GM19324 (cell line): ENCODE measurements at regions not wholly inside any gene's neighbourhood (a gene's known extent, or its start where the extent isn't known, plus 50 kb on each side); places are given as distances from the start of the nearest gene placed in this dataset.

Experiments used
- ATAC-seq: cut with Tn5 transposase; IDR thresholded peaks from one replicate; pipeline ENCODE4 v1.9.1; 2021; ENCODE audit warnings: mild to moderate bottlenecking, moderate library complexity; ENCODE audit not compliant: unreplicated experiment, low FRiP score

DNA sequence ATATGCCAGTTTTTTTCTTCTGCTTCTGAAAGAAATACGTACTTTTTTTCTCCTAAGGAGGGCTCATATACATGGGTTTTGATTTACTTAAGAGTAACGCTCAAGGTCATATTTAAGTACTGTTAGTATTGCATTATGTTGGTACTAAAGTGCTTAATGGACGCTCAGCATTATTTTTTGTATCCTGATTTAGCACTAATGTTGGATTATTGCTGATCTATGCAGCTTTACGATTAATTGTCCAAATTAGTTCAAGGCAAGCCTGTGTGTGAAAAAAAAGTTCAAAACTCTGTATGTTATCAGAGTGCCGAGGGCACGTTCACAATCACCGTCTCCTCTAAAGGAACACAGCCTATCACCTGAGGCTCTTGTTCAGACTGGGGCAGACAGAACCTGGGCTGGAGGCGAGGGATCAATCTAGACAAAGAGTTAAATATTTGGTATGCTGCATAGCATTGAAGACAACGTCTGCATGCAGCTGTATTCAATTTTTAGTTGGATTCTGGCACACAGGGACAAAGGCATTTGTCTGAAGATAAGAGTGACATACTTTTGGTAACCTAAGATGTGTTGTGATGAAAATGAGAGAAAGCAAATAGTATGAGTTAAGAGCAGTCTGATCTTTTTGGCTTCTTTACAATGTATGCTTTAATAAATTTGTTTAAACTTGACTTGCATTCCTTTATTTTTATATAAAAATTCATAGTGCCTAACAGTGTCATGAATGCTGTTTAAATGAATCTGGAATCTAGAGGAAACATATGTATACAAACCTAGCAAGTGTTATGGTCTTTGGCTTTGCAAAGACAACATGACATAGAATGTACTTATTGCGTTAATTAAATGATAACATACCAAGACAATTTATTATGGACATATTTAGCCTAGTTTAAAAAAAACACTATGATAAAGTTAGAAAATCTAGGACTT lies 341.2 kb downstream of the SAMD5 start:
- no peak for ATAC-seq

DNA sequence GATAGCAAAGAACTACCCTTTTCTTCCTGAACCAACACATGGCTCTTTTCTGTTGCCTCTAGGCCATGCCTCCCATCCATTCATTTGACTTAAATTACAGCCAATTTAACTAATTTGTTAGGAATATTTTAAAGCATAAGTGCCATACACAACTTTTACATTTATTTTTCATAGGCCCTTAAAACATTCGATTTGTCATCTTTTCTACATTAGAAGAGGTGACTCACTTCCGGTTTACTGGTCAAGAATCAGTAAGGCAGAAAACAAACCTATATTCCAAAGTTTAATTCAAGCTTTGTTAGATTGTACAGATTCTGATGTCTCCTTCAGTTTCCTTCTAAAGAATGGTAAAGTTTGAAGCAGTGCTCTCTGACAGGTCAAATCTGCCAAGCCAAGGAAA lies 344.3 kb downstream of the SAMD5 start:
- ATAC-seq: no peak

DNA sequence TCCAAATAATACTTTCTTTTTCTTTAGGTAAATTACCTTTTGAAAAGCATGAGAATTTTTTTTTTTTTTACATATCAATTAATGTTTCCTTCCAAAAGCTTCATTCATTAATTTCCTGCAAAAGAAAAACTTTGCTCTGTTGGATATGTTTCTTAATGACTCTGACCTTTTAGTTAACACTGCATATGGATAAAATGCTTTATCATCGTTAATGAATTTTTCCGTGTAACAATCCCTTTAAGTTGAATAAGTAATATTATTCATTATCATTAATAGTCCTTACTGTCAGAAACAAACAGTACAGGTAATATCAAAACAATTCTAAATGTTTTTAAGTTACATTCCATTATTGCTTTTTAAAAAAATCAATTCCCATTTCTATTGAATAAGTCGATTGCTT lies 345.1 kb downstream of the SAMD5 start:
- ATAC-seq: no peak

DNA sequence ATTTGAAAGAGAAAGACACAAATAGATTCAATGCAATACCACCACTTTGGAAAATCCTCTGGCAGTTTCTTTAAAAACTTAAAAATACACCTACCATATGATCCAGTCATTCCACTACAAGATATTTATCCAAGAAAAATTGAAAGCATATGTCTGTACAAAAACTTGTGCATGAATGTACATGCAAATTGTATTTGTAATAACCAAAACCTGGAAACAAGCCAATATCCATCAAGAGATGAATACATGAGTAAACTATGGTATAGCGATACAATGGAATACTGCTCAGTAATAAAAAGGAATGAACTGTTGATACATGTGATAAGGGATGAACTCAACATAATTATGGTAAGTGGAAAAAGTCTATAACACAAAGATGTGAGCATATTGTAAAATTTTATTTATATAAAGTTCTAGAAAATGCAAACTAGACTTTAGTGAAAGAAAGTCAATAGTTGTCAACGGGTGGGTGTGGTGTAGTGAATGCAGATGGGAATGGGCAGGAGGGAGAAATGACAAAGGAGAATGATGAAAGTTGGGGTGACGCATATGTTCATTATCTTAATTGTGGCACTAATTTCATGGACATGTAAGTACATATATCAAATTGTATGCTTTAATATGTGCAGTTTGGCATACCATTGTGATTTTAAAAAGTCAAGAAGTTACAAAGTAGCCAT lies 347.5 kb downstream of the SAMD5 start:
- no peak for ATAC-seq

DNA sequence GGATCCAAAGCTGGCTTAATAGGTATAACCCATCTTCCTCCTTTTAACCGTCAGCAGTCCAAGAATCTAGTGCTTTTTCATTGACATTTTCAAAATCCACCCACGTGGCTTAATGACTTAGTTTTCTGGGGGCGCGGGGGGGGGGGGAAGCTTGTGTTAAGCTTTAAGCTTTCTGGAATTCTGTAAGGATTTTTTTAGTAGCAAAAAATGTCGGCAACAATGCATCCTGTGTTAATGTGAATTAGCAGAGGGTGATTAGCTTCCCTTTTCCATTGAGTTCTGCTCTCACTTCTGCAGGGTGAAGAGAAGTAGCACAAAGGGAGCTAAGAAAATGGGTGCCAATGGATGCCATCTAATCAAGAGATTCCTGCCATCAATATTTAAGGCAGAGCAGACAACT lies 348.2 kb downstream of the SAMD5 start:
- ATAC-seq: no peak

DNA sequence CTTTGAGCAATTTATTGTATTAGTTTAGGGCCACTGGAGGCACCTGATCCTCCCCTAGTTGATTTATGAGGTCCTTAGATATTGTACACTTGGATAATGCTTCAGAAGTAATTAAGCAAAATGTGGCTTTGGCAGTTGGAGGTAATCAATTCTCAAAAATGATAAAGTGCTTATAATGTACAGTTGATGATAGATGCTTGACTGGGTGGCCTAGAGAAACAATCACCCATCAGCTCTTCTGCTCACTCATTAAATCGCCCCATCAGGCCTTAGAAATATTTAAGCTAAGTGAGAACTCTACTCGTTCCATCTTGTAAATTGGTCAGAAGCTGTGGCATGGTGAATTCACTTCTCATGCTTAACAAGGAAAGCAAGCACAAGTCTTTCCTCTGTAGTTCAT lies 349.9 kb downstream of the SAMD5 start:
- ATAC-seq: no peak

DNA sequence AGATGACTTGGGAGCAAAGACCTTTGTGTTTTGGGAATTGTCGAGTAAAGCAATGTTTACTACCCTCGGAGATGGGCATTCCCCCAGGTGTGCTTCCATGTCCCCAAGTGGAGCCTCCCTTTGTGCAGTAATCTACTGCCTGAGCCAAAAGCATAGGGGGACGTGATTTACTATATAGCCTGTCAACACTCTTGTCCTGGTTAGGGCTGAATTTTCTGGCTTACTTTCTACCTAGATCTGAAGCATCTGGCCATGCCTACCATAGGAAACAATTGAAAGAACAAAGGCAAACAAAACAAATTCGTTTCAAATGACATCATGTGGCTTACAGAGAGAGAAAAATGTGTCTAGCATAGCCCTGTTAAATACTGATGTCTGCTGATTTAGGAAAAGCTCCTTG lies 350.6 kb downstream of the SAMD5 start:
- no peak for ATAC-seq

DNA sequence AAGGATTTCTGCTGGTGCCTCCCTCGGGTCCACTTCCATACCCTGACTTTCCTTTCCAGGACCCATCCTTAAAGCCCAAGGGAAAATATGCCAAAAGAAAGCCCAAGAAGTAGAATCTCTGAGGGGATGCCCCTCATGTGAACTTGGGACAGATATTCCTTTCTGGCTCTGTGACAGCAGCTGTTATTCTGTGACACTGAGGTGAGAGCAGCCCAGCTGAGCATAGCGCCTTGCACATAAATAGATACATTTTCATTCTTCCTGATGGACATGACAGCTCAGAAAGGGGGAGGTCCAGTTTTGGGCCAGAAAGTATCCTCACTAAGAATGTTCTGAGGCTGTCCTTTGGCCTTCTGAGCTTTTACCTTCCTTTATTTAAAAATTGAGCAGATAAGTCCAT lies 353.2 kb downstream of the SAMD5 start:
- no peak for ATAC-seq

DNA sequence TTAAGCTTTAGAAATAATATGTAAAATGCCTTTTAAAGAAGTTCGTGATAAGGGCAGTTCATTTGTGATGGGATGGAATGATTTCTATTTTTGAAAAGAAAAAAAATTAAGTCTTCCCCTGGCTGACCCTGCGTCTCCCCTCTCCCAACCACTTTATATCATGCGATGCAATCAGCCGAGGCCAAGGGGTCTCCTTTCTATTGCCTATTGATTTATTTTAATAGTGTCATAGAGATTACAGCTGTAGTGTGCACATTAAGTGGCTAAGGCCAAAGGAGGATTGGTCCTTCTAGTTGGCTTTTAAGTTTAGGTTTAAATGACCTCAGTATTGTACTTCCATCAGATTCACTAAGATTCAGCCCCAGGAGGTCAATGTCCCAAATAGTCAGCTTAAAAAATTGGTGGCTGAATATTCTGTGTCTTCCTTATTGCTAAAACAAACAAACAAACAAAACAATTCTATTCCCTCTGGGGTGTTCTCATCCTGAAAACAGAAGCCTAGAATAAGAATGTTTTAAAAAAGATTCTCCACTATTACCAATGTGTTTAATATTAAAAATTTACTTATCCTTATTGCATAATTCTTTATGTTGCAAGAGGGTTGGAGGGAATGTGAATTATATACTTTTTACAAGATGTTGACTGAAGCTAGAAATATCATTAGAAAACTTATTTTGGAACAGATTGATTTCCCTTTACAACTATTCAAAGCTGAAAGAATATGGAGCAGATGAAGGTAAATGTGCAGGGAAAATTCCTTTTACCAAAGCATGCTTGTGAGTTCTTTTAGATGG lies 359.1 kb downstream of the SAMD5 start:
- ATAC-seq: no peak

DNA sequence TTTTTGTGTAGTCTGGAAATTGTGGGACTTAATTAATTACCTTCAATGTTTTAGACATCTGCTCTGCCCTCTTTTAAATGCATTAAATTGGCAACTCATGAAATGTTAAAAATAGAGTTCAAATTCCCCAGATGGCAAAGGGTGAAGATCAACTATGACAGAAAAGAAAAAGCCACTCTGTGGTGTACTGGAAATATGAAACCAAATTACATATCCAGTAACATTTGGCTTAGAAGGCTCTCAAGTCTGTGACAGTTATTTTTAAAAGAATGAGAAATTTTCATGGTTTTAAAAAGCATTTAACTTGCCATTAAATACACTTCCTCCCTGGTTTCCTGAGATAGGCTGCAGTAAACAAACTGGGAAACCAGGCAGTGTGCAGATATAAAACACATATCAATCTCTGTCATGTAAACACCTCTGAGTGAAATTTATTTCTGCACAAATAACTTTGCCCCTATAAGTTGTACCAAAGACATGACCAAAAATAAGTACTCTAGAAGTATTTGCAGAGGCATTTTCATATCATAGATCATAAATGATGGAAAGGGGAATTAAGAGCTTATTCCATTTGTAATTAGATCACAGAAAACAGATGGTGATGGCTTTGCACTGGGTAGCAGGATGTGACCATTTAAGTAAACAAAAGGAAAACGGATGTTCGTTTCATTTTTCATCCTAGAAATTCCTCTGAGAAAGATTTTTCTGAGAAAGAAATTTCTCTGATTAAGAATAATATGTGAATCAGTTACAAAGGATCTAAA lies 360.1 kb downstream of the SAMD5 start:
- no peak for ATAC-seq

DNA sequence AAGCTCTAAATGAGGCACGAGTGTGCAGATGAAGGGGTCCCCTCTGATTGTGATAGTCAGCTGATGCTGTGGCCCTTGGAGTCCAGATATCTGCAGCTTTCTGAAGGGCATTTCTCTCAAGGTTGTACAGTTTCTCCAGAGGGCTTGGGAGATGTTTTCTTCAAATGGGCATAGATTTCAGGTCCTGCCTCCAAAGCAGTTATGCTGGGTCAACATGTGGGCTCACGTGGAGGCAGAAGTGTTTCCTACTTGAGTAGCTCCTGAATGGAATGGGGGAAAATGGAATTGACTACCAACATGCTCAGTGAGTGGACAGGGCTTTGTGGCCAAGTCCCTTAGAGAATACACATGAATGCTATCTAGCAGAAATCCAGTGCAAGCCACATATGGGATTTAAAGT lies 360.7 kb downstream of the SAMD5 start:
- ATAC-seq: no peak

DNA sequence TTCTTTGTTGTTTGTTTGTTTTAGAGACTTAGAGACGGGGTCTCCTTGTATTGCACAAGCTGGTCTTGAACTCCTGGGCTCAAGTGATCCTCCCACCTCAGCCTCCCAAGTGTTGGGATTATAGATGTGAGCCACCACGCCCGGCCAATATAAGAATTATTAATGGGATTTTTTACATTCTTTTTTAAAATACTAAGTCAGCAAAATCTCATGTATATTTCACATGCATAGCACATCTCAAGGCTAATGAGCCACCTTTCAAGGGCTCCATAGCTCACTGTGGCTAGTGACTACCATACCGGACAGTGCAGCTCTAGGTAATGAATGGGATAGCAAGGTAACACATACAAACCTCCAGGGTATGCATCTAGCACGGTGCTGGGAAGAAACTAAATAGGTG lies 361.4 kb downstream of the SAMD5 start:
- no peak for ATAC-seq

DNA sequence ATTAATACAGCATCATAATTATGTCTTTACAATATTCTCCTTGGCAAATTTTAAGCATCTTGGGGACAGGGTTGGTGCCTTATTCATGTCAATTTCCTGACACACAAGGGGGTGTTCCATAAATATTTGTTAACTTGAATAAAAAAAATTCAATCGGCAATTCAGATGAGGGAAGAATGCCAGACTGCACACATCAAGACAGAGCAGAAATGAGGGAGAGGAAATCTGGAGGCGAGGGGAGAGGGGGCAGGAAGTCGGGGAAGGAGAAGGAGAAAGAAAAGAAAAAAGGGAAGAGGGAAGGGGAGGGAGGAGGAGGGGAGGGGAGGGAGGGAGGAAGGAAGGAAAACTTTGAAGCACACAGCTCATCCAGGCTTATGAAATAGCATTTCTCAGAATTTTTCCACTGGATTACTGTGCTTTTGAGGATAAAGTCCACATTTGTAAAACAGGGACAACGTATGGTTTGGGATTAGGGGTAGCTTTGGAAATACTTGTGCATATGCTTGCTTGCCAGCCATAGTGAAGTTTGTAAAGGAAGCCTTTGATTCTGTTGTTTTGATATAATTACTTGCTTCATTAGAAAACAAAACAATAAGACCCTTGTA lies 362.1 kb downstream of the SAMD5 start:
- ATAC-seq: no peak

DNA sequence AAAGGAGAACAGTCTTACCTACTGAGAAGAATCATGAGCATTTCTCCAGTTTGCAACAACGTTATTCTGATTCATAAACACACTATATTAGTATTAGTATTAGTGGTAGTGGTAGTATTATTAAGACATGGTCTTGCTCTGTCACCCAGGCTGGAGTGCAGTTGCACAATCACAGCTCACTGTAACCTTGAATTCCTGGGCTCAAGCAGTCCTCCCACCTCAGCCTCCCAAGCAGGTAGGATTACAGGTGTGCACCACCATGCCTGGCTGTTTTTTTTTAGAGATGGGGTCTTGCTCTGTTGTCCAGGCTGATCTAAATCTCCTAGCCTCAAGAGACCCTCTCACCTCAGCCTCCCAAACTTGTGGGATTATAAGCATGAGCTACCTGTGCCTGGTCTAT lies 363.5 kb downstream of the SAMD5 start:
- ATAC-seq: no peak

DNA sequence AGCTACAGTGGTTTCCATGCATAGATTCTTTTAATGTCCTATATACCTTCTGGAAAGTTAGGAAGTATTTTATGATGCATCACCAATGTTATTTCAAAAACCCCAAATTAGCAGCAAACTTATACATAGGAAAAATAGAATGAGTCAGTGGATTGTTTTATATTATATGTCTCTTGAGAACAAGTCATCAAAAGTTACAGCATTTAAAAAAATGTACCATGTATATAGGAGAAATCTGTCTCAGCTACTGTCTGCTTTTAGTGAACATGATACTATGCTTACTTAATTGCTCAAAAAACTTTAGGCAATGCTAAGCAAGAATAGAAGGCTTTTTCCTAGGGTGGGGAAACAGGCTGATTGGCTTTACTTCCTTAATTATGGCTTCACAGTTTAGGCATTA lies 365.3 kb downstream of the SAMD5 start:
- no peak for ATAC-seq

DNA sequence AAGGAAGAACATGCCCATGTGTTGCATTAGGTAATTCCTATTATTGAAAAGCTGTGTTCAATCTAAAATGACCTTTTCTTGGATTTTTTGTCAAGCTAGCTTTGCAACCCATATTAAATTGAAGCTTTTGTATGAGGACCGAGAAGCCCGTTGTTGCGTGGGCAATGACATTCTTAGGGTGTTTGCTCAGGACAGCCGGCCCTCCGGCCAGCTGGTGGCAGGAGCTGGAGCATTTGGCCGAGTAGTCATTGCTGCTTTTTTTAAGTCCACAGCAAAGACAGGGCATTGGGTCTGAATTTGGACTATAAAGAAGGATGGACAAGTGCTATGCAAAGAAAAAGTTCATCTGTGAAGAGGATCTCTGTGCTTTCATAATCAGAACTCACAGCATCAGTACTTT lies 365.8 kb downstream of the SAMD5 start:
- no peak for ATAC-seq

DNA sequence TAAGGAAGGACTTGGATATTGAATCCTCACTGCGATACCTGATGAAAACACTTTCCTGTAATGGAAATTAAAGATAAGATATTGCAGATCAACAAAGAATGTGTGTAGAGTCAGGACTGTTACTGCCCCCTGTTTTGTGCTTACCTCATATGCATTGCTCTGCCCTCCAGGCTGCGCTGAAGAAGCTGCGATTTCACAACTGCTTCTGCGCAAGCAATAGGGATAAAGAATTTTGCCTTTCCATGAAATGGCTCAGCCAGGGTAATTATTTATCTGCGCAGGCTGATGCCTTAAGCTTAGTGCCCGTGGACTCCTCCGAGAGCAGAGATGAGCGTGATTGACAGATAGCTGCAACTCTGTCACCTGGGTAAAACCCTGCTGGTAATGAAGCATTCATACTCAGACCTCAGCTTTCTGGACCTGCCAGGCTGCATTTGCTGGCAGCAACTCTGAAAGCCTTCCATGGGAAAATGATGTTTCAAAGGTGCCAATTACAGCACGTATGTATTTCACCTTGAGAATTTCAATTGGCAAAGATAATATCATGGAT lies 370.6 kb downstream of the SAMD5 start:
- ATAC-seq: no peak

DNA sequence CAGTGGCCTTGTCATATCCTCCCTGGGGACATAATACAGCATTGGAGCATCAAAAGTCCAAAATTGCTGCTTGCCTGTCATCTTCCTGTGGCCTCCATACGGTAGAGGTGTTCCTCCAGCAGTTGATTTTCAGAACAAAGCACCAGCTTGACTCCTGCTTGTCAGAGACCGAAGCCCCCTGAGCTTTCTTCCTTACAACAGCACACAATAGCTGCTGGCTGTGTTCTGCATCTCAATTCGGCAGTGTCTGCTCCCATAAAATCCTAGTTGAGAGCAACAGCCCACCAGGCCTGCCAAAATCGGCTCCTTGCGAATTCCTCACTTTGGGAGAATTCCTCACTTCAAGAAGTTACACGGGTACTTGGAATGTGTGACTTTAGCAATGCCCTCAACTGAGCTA lies 372.9 kb downstream of the SAMD5 start:
- ATAC-seq: no peak

DNA sequence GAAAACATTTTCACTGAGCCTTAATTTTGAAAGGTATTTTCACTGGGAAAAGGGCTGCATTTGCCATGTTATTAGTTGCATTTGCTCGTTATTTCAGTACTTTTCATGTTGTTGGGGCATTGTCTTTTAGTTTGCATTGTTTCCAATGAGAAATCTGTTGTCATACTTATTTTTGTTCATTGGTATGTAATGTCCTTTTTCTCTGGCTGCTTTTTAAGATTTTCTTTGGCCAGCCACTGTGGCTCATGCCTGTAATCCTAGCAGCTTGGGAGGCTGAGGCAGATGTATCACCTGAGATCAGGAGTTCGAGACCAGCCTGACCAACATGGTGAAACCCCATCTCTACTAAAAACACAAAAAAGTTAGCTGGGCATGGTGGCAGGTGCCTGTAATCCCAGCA lies 379.9 kb downstream of the SAMD5 start:
- ATAC-seq: no peak

DNA sequence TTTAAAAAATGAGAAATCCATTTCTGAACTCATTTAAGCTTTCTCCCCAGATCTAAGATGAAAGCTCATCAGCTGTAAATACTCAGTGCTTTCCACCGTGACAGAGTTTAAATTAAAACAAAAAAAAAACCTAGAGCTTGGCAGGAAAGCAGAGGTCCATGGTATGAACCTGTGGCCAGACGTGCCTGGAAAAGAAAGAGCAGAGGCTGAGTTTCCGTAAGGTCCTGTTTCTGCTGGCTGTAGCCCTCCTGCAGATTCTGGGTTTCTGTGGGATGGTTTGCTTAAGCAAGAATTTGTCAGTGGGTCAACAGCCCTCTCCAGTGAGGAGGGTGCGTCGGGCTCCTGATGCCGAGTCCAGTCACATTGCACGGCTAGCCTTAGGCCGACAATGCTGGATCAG lies 383.2 kb downstream of the SAMD5 start:
- no peak for ATAC-seq
